ENCODE measurements at regions not wholly inside any gene's neighbourhood (a gene's known extent, or its start where the extent isn't known, plus 50 kb on each side); places are given as distances from the start of the nearest gene placed in this dataset.
"Not testable (repeated sequence)": the region's sequence is repeated elsewhere in the genome, so short reads cannot be mapped to it uniquely, and the experiment has no call there.

GRCh38 chr5:165405340-165405739 is 1899.9 kb downstream of the MAT2B start:
- in situ Hi-C loops (cut with HindIII; ENCODE audit: low sequenced_read_pairs) = no loop called here

GRCh38 chr5:165407352-165407751 is 1901.9 kb downstream of the MAT2B start:
- in situ Hi-C loops (cut with HindIII; ENCODE audit: low sequenced_read_pairs) = no loop called here

- in situ Hi-C loops (cut with HindIII; ENCODE audit: low sequenced_read_pairs) = no loop called here
Observed at GRCh38 chr5:165410476-165410875, 1905.1 kb downstream of the MAT2B start.

- in situ Hi-C loops (cut with HindIII; ENCODE audit: low sequenced_read_pairs) = not testable (repeated sequence)
Observed at GRCh38 chr5:165411532-165411931, 1906.1 kb downstream of the MAT2B start.

- in situ Hi-C loops (cut with HindIII; ENCODE audit: low sequenced_read_pairs) = no loop called here
Observed at GRCh38 chr5:165420493-165420892, 1915.1 kb downstream of the MAT2B start.

GRCh38 chr5:165423697-165424299 is 1918.4 kb downstream of the MAT2B start:
- in situ Hi-C loops (cut with HindIII; ENCODE audit: low sequenced_read_pairs) = no loop called here

- in situ Hi-C loops (cut with HindIII; ENCODE audit: low sequenced_read_pairs) = no loop called here
Observed at GRCh38 chr5:165425594-165425993, 1920.2 kb downstream of the MAT2B start.

GRCh38 chr5:165448753-165449152 is 1943.3 kb downstream of the MAT2B start:
- in situ Hi-C loops (cut with HindIII; ENCODE audit: low sequenced_read_pairs) = no loop called here

- in situ Hi-C loops (cut with HindIII; ENCODE audit: low sequenced_read_pairs) = no loop called here
Observed at GRCh38 chr5:165457859-165458481, 1952.6 kb downstream of the MAT2B start.

GRCh38 chr5:165459232-165459631 is 1953.8 kb downstream of the MAT2B start:
- in situ Hi-C loops (cut with HindIII; ENCODE audit: low sequenced_read_pairs) = no loop called here

- in situ Hi-C loops (cut with HindIII; ENCODE audit: low sequenced_read_pairs) = no loop called here
Observed at GRCh38 chr5:165460911-165461310, 1955.5 kb downstream of the MAT2B start.

- in situ Hi-C loops (cut with HindIII; ENCODE audit: low sequenced_read_pairs) = no loop called here
Observed at GRCh38 chr5:165477546-165477945, 1972.1 kb downstream of the MAT2B start.

GRCh38 chr5:165495829-165496380 is 1990.5 kb downstream of the MAT2B start:
- in situ Hi-C loops (cut with HindIII; ENCODE audit: low sequenced_read_pairs) = no loop called here

GRCh38 chr5:165497707-165498106 is 1992.3 kb downstream of the MAT2B start:
- in situ Hi-C loops (cut with HindIII; ENCODE audit: low sequenced_read_pairs) = no loop called here

GRCh38 chr5:165502893-165503691 is 1997.7 kb downstream of the MAT2B start:
- in situ Hi-C loops (cut with HindIII; ENCODE audit: low sequenced_read_pairs) = no loop called here

- in situ Hi-C loops (cut with HindIII; ENCODE audit: low sequenced_read_pairs) = no loop called here
Observed at GRCh38 chr5:165504674-165505073, 1999.3 kb downstream of the MAT2B start.

GRCh38 chr5:165508286-165508685 is 2002.9 kb downstream of the MAT2B start:
- in situ Hi-C loops (cut with HindIII; ENCODE audit: low sequenced_read_pairs) = no loop called here

GRCh38 chr5:165508861-165509260 is 2003.4 kb downstream of the MAT2B start:
- in situ Hi-C loops (cut with HindIII; ENCODE audit: low sequenced_read_pairs) = no loop called here

GRCh38 chr5:165521816-165522610 is 2016.6 kb downstream of the MAT2B start:
- in situ Hi-C loops (cut with HindIII; ENCODE audit: low sequenced_read_pairs) = no loop called here

GRCh38 chr5:165525271-165525670 is 2019.9 kb downstream of the MAT2B start:
- in situ Hi-C loops (cut with HindIII; ENCODE audit: low sequenced_read_pairs) = no loop called here

- in situ Hi-C loops (cut with HindIII; ENCODE audit: low sequenced_read_pairs) = no loop called here
Observed at GRCh38 chr5:165526357-165526756, 2020.9 kb downstream of the MAT2B start.
